ENCODE measurements at regions not wholly inside any gene's neighbourhood (a gene's known extent, or its start where the extent isn't known, plus 50 kb on each side); places are given as distances from the start of the nearest gene placed in this dataset.
"Not testable (repeated sequence)": the region's sequence is repeated elsewhere in the genome, so short reads cannot be mapped to it uniquely, and the experiment has no call there.

DNA sequence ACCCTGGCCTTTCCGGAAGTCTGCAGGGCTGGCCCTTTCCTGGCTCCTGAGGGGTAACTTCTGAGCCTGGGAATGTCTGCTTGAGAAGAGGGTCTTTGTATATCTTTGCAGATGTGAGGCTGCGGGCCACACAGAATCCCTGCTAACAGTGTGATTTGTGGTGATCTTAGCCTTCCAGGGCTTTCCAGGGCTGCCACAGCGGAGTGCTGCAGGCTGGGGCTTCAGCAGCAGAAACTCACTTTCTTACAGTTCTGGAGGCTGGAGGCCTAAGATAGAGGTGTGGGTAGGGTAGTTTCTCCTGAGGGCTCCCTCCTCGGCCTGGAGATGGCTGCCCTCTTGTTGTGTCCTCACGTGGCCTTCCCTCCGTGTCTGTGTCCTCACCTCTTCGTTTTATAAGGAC lies 294.7 kb upstream of the HS6ST1 start:
- 76 to 77% methylated on average over 5 to 6 of the region's 7 CpGs for WGBS, 2 experiments (ENCODE audit: insufficient coverage in 2 of 2)
- no peaks in the 10 kb centered on the region for H3K36me3 ChIP-seq (ENCODE audit: control insufficient read depth, insufficient read depth, low read length)
- peak overlapping the region; percentile 29 for H3K27ac ChIP-seq (ENCODE audit: low read depth, low read length, severe bottlenecking)
- no peak overlapping the region for H3K4me3 ChIP-seq (ENCODE audit: extremely low read depth, insufficient read depth, low read length, poor library complexity, severe bottlenecking)
- H3K9me3 ChIP-seq (ENCODE audit: control insufficient read depth, low read length): no peaks in the 10 kb centered on the region
- H3K4me1 ChIP-seq (ENCODE audit: control insufficient read depth, insufficient read depth, low read length, poor library complexity, severe bottlenecking): no peaks in the 10 kb centered on the region

DNA sequence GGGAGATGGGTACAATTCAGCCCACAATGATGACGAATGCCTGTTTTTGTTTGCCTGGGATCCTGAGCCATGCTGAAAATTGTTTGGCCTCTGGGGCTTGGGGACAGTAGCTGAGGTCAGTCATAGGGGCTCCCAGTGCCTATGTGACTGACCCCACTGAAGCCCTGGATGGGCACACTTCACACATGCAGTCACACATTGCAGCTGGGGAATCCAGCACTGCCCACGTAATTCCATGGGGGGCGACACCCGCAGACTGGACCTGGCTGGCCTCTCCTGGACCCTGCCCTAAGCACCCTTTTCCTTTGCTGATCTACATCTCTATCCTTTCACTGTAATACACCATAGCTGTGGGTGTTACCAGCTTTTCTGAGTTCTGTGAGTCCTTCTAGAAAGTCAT lies 295.2 kb upstream of the HS6ST1 start:
- Histone ChIP-seq H3K9me3 (ENCODE audit: control insufficient read depth, low read length) (no peaks in the 10 kb centered on the region), H3K27ac (ENCODE audit: low read depth, low read length, severe bottlenecking) (no peak overlapping the region), H3K36me3 (ENCODE audit: control insufficient read depth, insufficient read depth, low read length) (no peaks in the 10 kb centered on the region), H3K4me1 (ENCODE audit: control insufficient read depth, insufficient read depth, low read length, poor library complexity, severe bottlenecking) (no peaks in the 10 kb centered on the region), H3K4me3 (ENCODE audit: extremely low read depth, insufficient read depth, low read length, poor library complexity, severe bottlenecking) (no peak overlapping the region)
- 79 to 93% methylated on average over 4 of the region's 4 CpGs for WGBS, 2 experiments (ENCODE audit: insufficient coverage in 2 of 2)

DNA sequence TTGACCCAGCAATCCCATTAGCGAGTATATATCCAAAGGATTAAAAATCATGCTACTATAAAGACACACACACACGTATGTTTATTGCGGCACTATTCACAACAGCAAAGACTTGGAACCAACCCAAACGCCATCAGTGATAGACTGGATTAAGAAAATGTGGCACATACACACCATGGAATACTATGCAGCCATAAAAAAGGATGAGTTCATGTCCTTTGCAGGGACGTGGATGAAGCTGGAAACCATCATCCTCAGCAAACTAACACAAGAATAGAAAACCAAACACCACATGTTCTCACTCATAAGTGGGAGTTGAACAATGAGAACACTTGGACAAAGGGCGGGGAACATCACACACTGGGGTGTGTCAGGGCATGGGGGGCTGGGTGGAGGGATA lies 296.2 kb upstream of the HS6ST1 start:
- not testable (repeated sequence) for H3K4me1 ChIP-seq (ENCODE audit: control insufficient read depth, insufficient read depth, low read length, poor library complexity, severe bottlenecking); H3K9me3 ChIP-seq (ENCODE audit: control insufficient read depth, low read length); H3K4me3 ChIP-seq (ENCODE audit: extremely low read depth, insufficient read depth, low read length, poor library complexity, severe bottlenecking); H3K27ac ChIP-seq (ENCODE audit: low read depth, low read length, severe bottlenecking); H3K36me3 ChIP-seq (ENCODE audit: control insufficient read depth, insufficient read depth, low read length)
- 100% methylated on average over 2 of the region's 6 CpGs; no CpG with 5 or more reads in 1 of the 2 experiments for WGBS, 2 experiments (ENCODE audit: insufficient coverage in 2 of 2)

DNA sequence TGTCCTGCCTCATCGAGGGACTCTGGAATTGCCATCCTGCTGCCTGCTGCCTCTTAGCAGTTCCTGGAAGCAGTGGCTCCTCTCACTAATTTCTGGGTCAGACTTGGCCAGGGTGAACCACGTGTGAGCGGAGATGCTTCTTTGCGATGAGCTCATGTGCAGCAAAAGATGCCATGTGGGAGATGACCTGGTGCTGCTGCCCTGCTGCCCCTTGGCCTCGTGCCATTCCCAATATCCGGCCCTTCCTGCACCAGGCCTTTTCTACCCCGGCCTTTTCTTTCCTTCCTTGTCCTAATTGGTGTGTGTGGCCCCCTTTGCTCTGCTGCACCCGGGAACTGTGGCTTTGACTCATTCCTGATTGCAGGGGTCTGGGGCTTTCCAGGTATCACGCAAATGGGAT lies 296.9 kb upstream of the HS6ST1 start:
- no peaks in the 10 kb centered on the region for H3K36me3 ChIP-seq (ENCODE audit: control insufficient read depth, insufficient read depth, low read length)
- H3K4me3 ChIP-seq (ENCODE audit: extremely low read depth, insufficient read depth, low read length, poor library complexity, severe bottlenecking): no peak overlapping the region
- no peaks in the 10 kb centered on the region for H3K9me3 ChIP-seq (ENCODE audit: control insufficient read depth, low read length)
- WGBS, 2 experiments (ENCODE audit: insufficient coverage in 2 of 2): 92 to 96% methylated on average over 7 to 9 of the region's 9 CpGs
- H3K27ac ChIP-seq (ENCODE audit: low read depth, low read length, severe bottlenecking): no peak overlapping the region
- no peaks in the 10 kb centered on the region for H3K4me1 ChIP-seq (ENCODE audit: control insufficient read depth, insufficient read depth, low read length, poor library complexity, severe bottlenecking)

DNA sequence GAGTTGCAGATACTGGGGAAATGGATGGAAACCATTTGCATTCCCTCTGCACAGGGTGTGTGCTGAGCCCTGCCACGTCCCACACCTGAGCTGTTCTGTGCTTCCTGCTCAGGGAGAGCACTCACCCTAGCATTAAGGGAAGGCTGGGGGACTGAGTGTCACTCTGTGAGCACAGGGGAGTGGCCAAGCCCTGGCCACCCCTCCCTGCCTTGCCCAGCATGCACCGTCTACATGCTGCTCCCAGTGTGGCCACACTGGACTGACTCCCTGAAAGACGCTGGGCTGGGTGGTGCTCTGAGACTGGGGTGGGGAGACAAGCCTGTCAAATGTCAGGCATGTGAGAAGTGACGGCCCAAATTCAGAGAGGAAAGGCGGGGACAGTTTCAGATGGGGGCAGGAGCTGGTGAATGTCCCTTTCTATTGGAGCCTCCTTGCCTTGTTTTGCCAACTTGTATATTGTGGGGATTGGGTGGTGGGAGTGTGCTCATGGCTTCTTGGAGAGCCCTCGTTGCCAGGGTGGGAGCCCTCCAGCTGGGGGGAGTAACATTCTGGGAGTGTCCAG lies 298.4 kb upstream of the HS6ST1 start:
- H3K4me1 ChIP-seq (ENCODE audit: control insufficient read depth, insufficient read depth, low read length, poor library complexity, severe bottlenecking): no peaks in the 10 kb centered on the region
- 81 to 82% methylated on average over 6 of the region's 6 CpGs for WGBS, 2 experiments (ENCODE audit: insufficient coverage in 2 of 2)
- no peaks in the 10 kb centered on the region for H3K36me3 ChIP-seq (ENCODE audit: control insufficient read depth, insufficient read depth, low read length)
- no peak overlapping the region for H3K4me3 ChIP-seq (ENCODE audit: extremely low read depth, insufficient read depth, low read length, poor library complexity, severe bottlenecking)
- H3K27ac ChIP-seq (ENCODE audit: low read depth, low read length, severe bottlenecking): no peak overlapping the region
- no peaks in the 10 kb centered on the region for H3K9me3 ChIP-seq (ENCODE audit: control insufficient read depth, low read length)

DNA sequence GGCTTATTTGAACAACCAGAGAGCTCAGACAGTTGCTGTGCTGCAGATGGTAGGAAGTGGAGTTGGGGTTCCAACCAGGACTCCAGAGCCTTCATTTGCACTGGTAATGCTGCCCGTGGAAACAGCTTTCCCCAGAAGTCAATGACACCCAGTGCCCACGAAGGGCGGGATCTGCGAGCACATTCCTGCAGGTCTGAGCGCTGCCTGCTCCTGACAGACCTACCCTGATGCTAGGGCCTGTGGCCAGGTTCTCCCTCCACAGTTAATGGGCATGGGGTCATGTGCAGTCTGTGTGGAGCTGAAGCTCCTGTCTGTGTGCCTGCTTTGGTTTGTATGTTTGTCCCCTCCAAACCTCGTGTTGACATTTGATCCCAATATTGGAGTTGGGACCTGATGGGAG lies 299.0 kb upstream of the HS6ST1 start:
- H3K36me3 ChIP-seq (ENCODE audit: control insufficient read depth, insufficient read depth, low read length): no peaks in the 10 kb centered on the region
- no peaks in the 10 kb centered on the region for H3K4me1 ChIP-seq (ENCODE audit: control insufficient read depth, insufficient read depth, low read length, poor library complexity, severe bottlenecking)
- no peak overlapping the region for H3K27ac ChIP-seq (ENCODE audit: low read depth, low read length, severe bottlenecking)
- no peak overlapping the region for H3K4me3 ChIP-seq (ENCODE audit: extremely low read depth, insufficient read depth, low read length, poor library complexity, severe bottlenecking)
- H3K9me3 ChIP-seq (ENCODE audit: control insufficient read depth, low read length): no peaks in the 10 kb centered on the region
- 92 to 93% methylated on average over 5 to 6 of the region's 6 CpGs for WGBS, 2 experiments (ENCODE audit: insufficient coverage in 2 of 2)

DNA sequence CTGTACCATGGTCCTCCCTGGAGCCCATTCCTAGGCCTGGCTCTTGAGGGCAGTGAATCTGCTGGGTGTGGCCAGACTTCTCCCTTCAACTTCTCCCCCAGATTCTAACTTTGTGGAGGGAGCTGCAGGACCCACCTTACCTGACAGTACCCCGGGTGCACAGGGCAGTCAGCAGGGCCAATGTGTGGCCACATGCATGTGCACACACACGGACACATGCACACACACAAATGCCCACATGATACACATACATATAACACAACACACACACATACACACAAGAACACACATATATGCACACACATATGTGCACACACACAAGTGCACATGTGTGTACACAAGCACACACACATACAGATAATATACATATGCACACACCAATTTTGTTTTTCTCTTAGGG lies 300.0 kb upstream of the HS6ST1 start:
- no peak overlapping the region for H3K4me3 ChIP-seq (ENCODE audit: extremely low read depth, insufficient read depth, low read length, poor library complexity, severe bottlenecking)
- 72 to 84% methylated on average over 2 of the region's 2 CpGs for WGBS, 2 experiments (ENCODE audit: insufficient coverage in 2 of 2)
- no peak overlapping the region for H3K27ac ChIP-seq (ENCODE audit: low read depth, low read length, severe bottlenecking)

DNA sequence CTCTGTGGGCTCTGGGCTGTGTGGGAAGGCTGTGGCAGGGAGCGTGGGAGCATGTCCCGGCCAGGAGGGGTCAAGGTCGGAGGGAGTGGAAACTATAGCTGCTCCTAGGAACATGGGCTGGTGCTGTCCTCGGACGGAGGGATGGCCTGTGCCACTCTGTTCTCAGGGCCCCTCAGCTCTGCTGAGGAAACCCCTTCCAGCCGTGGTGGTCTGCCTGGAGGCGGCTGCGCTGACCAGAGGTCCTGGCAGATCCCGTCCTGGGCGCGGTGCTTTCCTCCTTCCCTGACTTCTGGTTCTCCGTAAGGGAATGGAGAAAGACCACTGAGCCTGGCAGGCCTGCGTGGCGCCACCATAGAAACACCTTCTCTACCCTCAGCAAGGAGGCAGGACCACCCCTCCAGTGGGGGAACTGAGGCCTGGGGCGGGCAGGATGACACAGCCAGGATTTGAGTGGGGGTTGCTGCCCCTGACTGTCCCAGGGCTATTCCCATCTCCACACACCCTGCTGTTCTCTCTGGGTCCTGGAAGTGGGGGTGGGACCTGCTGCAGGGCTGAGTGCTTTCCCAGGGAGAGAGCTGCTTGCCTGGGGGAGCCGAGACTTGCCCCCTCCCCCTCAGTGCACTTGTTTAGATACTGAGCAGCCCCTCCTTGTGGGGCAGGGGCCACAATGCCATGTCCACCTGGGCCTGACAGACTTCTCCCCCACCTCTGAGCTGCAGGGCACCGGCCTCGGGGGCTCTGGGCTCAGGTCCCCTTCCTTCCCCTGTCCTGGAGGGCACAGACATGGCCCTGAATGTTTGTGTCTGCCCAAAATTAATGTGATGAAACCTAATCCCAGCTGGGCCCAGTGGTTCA lies 301.0 kb upstream of the HS6ST1 start:
- Histone ChIP-seq H3K36me3 (ENCODE audit: control insufficient read depth, insufficient read depth, low read length) (no peaks in the 10 kb centered on the region), H3K9me3 (ENCODE audit: control insufficient read depth, low read length) (no peaks in the 10 kb centered on the region), H3K4me1 (ENCODE audit: control insufficient read depth, insufficient read depth, low read length, poor library complexity, severe bottlenecking) (no peaks in the 10 kb centered on the region), H3K4me3 (ENCODE audit: extremely low read depth, insufficient read depth, low read length, poor library complexity, severe bottlenecking) (no peak overlapping the region), H3K27ac (ENCODE audit: low read depth, low read length, severe bottlenecking) (no peak overlapping the region)
- WGBS, 2 experiments (ENCODE audit: insufficient coverage in 2 of 2): 92 to 93% methylated on average over 11 to 15 of the region's 18 CpGs

More for the DNA sequence above, 300.0 kb upstream of the HS6ST1 start:
- no peaks in the 10 kb centered on the region for H3K9me3 ChIP-seq (ENCODE audit: control insufficient read depth, low read length)
- no peaks in the 10 kb centered on the region for H3K4me1 ChIP-seq (ENCODE audit: control insufficient read depth, insufficient read depth, low read length, poor library complexity, severe bottlenecking)
- no peaks in the 10 kb centered on the region for H3K36me3 ChIP-seq (ENCODE audit: control insufficient read depth, insufficient read depth, low read length)

DNA sequence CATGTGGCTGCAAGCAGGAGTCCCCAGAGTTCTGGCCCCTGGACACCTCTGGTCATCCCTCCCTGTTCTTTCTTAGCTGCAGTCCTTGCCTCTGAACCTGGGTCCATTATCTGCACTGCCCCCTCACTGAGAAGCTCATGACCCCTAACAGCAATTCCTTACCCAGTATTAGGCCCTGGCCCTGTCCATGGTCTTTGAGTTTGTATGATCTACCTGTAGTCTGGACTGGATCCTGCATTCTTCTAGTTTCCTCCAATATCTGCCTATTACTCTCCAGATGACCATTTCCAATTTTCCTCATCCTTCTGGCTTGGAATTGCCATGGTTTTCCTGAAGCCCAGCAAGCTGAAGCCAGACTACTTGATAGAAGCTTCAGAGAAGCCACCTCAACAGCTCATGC lies 302.4 kb upstream of the HS6ST1 start:
- Histone ChIP-seq H3K36me3 (ENCODE audit: control insufficient read depth, insufficient read depth, low read length) (no peaks in the 10 kb centered on the region), H3K27ac (ENCODE audit: low read depth, low read length, severe bottlenecking) (no peak overlapping the region)

DNA sequence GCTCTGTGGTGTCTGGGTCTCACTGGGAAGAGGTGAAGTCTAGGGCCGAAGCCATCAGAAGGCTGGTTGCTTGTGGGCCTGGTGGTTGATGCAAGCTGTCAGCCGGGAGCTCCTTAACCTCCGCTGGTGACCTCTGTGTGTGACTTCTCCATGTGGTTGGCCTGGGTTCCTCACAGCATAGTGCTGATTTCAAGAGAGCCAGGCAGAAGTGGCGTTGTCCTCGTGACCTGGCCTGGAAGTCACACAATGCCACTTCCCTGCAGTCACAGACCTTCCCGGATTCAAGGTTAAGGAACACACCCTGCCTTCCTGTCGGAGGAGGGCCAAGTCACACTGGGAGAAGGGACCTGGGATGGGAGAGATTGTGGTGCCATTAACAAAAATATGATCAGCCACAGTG lies 303.7 kb upstream of the HS6ST1 start:
- Histone ChIP-seq H3K27ac (ENCODE audit: low read depth, low read length, severe bottlenecking) (no peak overlapping the region), H3K4me1 (ENCODE audit: control insufficient read depth, insufficient read depth, low read length, poor library complexity, severe bottlenecking) (no peaks in the 10 kb centered on the region), H3K36me3 (ENCODE audit: control insufficient read depth, insufficient read depth, low read length) (no peaks in the 10 kb centered on the region), H3K9me3 (ENCODE audit: control insufficient read depth, low read length) (no peaks in the 10 kb centered on the region), H3K4me3 (ENCODE audit: extremely low read depth, insufficient read depth, low read length, poor library complexity, severe bottlenecking) (no peak overlapping the region)
- 92 to 93% methylated on average over 4 to 6 of the region's 7 CpGs for WGBS, 2 experiments (ENCODE audit: insufficient coverage in 2 of 2)

More for the DNA sequence above, 302.4 kb upstream of the HS6ST1 start:
- H3K4me3 ChIP-seq (ENCODE audit: extremely low read depth, insufficient read depth, low read length, poor library complexity, severe bottlenecking): no peak overlapping the region
- no peaks in the 10 kb centered on the region for H3K4me1 ChIP-seq (ENCODE audit: control insufficient read depth, insufficient read depth, low read length, poor library complexity, severe bottlenecking)
- no peaks in the 10 kb centered on the region for H3K9me3 ChIP-seq (ENCODE audit: control insufficient read depth, low read length)

DNA sequence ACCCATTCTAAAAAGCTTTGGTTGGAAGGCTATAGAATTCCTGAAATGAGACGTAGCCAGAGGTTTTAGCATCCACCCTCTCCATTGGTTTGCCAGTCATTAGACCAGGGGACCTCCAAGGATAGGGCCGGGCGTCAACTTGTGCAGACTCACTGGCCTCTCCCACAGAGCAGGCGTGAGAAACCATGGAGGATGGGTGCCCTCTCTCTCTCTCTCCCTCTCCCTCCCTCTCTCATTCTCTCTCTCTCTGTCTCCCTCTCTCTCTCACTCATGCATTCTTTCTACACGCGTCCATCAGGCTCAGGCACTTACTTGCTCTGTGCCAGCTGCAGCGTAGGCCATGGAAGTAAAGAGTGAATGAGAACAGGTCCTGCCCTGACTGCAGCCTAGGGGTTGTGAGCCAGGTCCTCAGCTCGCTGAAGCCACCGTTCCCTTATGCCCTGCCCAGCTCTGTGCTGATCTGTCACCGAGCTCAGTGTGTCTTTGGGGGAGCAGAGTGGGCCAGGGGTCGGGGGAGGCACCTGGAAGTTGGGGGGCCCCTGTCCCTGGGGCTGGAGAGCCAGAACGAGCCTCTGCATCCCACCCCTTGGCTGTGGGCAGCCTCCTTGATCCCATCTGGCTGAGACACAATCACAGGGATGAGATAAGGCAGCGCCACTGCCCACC lies 304.4 kb upstream of the HS6ST1 start:
- 92 to 98% methylated on average over 7 to 13 of the region's 13 CpGs for WGBS, 2 experiments (ENCODE audit: insufficient coverage in 2 of 2)
- no peaks in the 10 kb centered on the region for H3K9me3 ChIP-seq (ENCODE audit: control insufficient read depth, low read length)
- H3K36me3 ChIP-seq (ENCODE audit: control insufficient read depth, insufficient read depth, low read length): no peaks in the 10 kb centered on the region
- H3K4me1 ChIP-seq (ENCODE audit: control insufficient read depth, insufficient read depth, low read length, poor library complexity, severe bottlenecking): no peaks in the 10 kb centered on the region
- no peak overlapping the region for H3K27ac ChIP-seq (ENCODE audit: low read depth, low read length, severe bottlenecking)
- no peak overlapping the region for H3K4me3 ChIP-seq (ENCODE audit: extremely low read depth, insufficient read depth, low read length, poor library complexity, severe bottlenecking)
